IPS-NIHi11 (cell line): ENCODE measurements at regions not wholly inside any gene's neighbourhood (a gene's known extent, or its start where the extent isn't known, plus 50 kb on each side); places are given as distances from the start of the nearest gene placed in this dataset.
"Not testable (repeated sequence)": the region's sequence is repeated elsewhere in the genome, so short reads cannot be mapped to it uniquely, and the experiment has no call there.

ENCODE experiments used
- DNase-seq: peaks from one replicate; pipeline ENCODE4 v3.0.0; 2012; ENCODE audit warnings: mixed read lengths, low spot score

- no peak for DNase-seq
These were observed 244.5 kb upstream of the C9orf72 start for GRCh38 chr9:27817747-27818146.

DNA sequence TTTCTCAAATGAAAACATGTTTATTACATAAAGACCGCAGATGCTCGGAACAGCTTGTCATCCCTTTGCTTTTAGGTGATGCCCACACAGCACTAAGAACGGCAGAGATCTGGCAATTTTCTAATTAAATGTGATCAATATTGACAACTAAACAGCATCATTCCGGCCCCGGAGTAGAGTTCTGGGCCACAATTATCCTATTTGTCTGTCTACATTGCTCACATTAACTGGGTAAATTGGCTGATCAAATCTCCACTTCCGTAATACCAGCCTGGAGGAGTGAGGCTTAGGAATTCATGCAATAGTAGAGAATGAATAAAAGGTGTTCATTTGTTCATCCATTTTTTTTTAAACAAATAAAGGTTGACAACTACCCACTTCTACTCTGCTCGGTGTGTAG, 245.1 kb upstream of the C9orf72 start:
- DNase-seq = no peak

DNA sequence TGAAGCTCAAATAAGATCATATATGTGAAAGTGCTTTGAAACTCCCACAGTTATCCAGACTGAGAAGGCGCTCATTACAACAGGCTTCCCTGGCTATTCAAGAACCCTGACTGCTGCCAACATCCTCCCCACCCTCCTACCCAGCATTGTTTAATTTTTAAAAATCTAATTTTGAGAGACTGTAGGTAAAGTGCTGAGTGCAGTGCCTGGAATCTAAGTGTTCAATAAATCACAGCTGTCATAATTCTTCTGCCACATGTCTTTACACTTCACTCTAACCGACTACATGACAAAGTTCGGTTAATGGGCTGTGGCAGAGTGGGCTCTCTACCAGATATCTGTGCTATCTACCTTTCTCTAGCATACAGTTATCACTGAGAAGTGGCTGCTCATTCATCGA, 255.6 kb upstream of the C9orf72 start:
- no peak for DNase-seq

DNA sequence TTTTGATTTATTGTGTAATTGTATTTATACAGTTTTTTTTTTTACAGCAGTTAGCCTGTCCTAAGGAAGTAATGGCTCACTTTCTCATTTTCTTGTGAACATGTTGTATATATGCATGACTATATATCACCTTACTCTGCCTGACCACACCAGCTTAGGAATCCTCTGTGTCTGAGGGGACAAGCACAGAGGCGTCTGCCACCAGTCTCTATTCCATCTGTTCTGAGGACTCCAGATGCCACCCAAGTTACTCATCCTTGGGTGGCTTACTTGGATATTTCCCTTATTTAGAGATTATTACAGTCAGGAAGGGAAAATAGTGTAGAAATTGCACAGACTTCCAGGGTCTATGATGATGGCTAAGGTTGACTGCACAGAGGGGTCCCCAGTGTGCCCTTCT, 256.3 kb upstream of the C9orf72 start:
- DNase-seq = no peak

DNA sequence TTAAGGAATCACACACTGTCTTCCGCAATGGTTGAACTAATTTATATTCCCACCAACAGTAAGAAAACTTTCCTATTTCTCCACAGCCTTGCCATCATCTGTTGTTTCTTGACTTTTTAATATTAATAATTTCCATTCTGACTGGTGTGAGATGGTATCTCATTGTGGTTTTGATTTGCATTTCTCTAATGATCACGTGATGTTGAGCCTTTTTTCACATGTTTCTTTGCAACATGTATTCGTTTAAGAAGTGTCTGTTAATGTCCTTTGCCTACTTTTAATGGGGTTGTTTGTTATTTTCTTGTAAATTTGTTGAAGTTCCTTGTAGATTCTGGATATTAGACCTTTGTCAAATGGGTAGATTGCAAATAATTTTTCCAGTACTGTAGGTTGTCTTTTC, 258.8 kb upstream of the C9orf72 start:
- DNase-seq = not testable (repeated sequence)

DNA sequence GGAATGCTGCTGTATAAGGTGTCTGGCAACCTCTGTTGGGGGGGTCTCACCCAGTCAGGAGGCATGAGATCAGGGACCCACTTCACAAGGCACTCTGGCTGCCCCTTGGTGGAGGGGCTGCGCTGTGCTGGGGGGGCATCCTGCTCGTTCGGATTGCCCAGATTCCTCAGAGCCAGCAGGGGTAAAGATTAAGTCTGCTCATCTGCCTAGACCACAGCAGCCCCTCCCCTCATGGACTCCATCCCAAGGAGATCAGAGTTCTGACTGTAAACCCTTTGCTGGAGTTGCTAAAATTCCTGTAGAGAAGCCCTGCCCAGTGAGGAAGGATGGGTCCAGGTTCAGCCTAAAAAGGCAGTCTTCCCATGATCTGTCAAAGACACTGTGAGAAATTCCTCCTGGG, 262.0 kb upstream of the C9orf72 start:
- DNase-seq = no peak

GRCh38 chr9:27835746-27836145, 262.5 kb upstream of the C9orf72 start:
- DNase-seq = no peak

GRCh38 chr9:27836661-27837401, 263.6 kb upstream of the C9orf72 start:
- no peak for DNase-seq

DNA sequence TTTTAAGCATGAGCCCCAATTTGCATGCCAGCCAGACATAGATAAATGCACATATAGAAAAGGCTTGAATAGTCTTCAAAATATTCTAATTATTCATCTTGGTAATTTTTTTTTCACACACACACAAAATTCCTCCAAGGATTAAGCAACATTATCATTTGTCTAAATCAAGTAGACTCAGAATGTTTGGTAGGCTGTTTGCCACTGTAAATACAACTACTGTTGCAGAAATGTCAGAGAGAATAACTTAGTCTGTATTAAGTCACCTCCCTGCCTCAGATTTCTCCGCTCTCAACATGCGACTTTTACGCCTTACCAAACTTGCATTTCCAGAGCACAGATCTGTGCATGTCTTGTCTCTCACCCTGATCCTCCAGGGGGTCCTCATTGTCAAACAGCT, 265.6 kb upstream of the C9orf72 start:
- no peak for DNase-seq

DNA sequence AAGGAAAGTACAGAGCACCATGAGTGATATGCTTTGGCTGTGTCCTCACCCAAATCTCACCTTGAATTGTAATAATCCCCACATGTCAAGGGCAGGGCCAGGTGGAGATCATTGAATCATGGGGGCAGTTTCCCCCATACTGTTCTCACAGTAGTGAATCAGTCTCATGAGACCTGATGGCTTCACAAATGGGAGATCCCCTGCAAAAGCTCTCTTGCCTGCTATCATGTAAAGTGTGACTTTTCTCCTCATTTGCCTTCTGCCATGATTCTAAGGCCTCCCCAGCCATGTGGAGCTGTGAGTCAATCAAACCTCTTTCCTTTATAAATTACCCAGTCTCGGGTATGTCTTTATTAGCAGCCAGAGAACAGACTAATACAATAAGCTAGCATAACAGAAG, 266.5 kb upstream of the C9orf72 start:
- not testable (repeated sequence) for DNase-seq

- DNase-seq = no peak
These were observed 271.5 kb upstream of the C9orf72 start for GRCh38 chr9:27844797-27845196.

- DNase-seq = no peak
These were observed 274.1 kb upstream of the C9orf72 start for GRCh38 chr9:27847380-27847779.

DNA sequence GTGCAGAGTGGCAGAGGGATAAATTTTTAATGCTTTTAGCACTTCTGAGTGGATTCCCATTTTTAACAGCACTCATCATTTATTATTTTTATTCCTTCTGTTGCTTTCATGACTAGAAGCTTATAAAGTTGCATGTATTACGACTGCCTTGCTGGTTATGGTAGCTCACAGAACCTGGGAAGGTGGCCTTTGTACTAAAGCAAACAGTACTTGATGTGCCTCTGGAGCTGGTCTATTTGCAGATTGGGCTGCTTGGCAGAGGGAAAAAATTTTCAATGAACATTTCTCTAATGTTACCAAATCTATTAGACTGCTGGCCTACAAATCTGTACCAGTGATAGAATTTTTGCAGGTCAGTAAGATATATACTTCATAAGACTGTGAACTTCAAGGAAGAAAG, 274.5 kb upstream of the C9orf72 start:
- DNase-seq = no peak

- no peak for DNase-seq
These were observed 275.0 kb upstream of the C9orf72 start for GRCh38 chr9:27848315-27848714.

- no peak for DNase-seq
These were observed 278.6 kb upstream of the C9orf72 start for GRCh38 chr9:27851858-27852257.

- no peak for DNase-seq
These were observed 280.2 kb upstream of the C9orf72 start for GRCh38 chr9:27853529-27853928.

DNA sequence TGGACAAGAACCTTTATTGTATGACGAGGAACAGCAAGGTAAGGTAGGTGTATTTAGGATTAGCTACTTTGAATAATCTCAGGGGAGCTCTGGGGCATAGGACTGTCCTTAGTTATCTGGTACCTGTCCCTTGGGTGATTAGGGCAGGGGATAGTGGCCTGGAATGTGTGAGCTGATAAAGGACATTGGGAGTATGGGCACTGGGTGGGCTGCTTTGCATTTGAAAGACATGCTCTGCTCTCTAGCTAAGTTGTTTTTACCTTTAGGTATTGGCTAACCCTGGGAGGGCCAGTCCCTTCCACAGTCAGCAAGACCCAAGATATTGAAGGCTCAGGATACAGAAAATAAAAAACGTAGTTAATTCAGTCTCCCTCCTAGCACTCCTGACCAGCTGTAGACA, 282.8 kb upstream of the C9orf72 start:
- DNase-seq = peak; percentile 28

DNA sequence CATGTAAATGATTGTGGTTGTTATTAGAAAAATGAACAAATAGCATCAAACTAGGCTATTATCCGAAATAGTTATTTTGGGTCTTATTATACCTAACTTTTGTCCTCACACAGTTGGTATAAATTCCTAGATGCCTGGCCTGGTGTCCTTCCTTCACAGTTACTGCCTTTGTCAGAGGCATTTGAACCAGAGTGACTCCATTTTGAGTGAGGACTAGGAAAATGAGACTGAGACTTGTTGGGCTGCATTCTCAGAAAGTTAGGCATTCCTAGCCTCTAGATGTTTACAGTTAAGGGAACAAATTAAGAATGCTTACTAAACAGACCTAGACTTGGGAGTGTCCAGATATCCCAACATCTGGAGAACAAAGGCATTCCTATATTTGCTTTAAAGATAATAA, 283.5 kb upstream of the C9orf72 start:
- DNase-seq = no peak

DNA sequence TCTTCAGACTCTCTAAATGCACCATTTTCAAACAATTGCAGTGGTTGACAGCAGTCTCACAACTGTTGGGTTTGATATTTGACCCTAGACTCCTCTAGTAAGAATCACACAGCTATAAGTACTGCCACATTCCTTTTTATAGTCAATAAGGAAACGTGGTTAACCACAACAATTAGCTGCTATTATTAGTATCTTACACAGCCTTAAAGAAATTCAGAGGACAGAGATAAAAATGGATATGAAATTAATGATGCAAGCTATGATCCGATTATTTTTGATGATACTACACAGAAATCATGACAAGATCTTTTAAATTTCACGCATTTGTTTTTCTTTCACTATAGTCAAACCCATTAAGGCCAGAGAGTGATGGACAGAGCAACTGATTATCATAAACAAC, 288.6 kb upstream of the C9orf72 start:
- no peak for DNase-seq

- DNase-seq = no peak
These were observed 291.6 kb upstream of the C9orf72 start for GRCh38 chr9:27864644-27865438.

GRCh38 chr9:27866741-27867140, 293.5 kb upstream of the C9orf72 start:
- DNase-seq = no peak

DNA sequence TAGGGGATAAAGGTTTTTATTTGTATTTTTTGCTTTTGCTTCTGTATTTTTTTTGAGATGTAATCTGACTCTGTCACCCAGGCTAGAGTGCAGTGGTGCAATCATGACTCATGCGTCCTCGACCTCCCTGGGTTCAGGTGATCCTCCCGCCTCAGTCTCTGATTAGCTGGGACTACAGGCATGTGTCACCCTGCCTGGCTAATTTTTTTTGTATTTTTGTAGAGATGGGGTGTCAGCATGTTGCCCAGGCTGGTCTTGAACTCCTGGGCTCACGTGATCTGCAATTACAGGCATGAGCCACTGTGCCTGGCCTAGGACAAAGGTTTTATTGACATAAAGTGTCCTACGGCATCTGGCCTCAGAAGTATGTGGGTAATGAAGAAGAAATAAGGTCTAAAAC, 297.1 kb upstream of the C9orf72 start:
- no peak for DNase-seq

DNA sequence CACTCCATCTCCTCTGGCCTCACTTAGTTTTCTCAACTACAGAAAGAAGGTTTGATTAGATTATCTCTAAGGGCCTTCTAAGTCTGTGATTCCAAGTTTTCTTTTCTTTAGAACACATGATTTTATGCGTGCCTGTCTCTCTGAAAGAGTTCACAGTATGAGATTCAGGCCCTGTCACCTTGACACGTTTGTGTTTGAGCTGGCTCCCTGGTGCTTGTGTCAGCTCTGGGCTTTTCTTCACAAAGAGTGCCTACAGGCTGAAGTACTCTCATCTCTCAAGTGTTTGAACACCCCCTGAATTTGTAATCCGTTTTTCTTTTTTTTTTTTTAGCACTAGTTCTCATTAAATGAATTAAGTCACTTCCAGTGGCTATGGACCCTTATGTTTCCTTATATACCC, 306.9 kb upstream of the C9orf72 start:
- no peak for DNase-seq

DNA sequence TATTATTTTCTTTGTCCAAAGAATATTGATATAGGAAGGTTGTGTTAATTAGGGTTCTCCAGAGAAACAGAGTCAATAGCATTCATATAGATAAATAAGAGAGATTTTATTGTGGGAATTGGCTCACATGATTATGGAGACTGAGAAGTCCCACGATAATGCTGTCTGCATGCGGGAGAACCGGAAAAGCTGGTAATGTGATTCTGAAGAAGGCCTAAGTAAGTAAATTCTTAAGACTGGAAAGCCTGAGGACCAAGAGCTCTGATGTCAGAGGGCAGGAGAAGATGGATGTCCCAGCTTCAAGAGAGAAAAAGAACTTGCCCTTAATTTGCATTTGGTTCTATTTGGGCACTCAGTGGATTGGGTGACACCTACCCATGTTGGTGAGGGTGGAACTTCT, 307.4 kb upstream of the C9orf72 start:
- DNase-seq = no peak
